Erythroblast (primary cell): ENCODE measurements at regions not wholly inside any gene's neighbourhood (a gene's known extent, or its start where the extent isn't known, plus 50 kb on each side); places are given as distances from the start of the nearest gene placed in this dataset.

Experiments
- GATA1 ChIP-seq: IDR thresholded peaks from 2 replicates; pipeline ENCODE4 v1.6.1; 2011; ENCODE audit warnings: low read depth, mild to moderate bottlenecking, control low read depth, low read length, moderate library complexity
- POLR2A ChIP-seq: IDR thresholded peaks from 2 replicates; pipeline ENCODE4 v1.6.1; 2011; ENCODE audit warnings: mild to moderate bottlenecking, low read length

DNA sequence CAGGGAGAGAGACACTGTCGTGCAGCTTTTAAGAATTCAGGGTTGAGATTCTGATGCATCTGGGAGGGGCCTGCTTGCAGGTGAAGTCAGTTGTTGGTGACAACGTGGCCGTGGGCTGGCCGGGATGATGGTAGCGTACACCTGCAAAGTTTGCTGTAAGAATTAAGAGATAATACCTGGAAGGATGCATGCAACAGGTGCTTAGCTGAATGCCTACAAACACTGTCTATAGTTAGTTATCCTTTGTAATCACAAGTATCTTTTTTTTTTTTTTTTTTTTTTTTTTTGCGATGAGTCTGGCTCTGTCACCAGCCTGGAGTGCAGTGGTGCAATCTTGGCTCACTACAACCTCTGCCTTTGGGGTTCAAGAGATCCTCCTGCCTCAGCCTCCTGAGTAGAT is 259.6 kb downstream of the ASMT start:
- no peak for TF ChIP-seq POLR2A
- TF ChIP-seq GATA1, result no peak
